ENCODE measurements at regions not wholly inside any gene's neighbourhood (a gene's known extent, or its start where the extent isn't known, plus 50 kb on each side); places are given as distances from the start of the nearest gene placed in this dataset.

- POLR2A ChIA-PET (ENCODE audit: unreplicated experiment): no interaction called here
Observed at GRCh38 chr4:124861761-124862160, 149.2 kb upstream of the ANKRD50 start.

DNA sequence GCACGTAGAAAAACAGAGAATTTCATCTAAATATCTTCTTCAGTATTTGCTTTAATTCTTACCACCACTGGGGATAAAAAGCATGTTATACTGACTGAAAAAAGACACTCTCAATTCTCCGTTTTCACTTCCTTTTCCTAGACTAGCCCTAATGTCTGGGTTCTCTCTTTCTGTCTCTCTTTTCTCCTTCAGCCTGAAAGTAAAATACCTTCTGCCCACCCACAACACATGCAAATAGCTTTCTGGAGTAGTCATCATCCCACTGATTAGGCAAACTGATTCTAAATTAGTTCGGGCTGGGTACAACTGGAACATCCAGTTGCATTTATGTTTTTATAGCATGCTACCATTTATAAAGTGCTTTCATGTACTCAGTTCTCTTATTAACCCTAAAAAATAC is 142.4 kb upstream of the ANKRD50 start:
- H3K27me3 ChIP-seq (ENCODE audit: insufficient read depth, low read depth): no peaks in the 10 kb centered on the region
- H3K36me3 ChIP-seq (ENCODE audit: low read depth): no peaks in the 10 kb centered on the region
- intact Hi-C loops (cut with micrococcal nuclease; ENCODE audit: unreplicated experiment): no loop called here
- no peaks in the 10 kb centered on the region for H3K79me2 ChIP-seq (ENCODE audit: low read depth)
- TF ChIP-seq EZH2 (IDR thresholded peaks at IDR 0.05; ENCODE audit: low read depth): no peak
- TF ChIP-seq CTCF (conservative IDR thresholded peaks at IDR 0.05): no peak
- H4K20me1 ChIP-seq (ENCODE audit: insufficient read depth): no peaks in the 10 kb centered on the region
- no peaks in the 10 kb centered on the region for H3F3A ChIP-seq (ENCODE audit: insufficient read depth, low read depth)
- no peak for DNase-seq
- no peaks in the 10 kb centered on the region for H3K9me3 ChIP-seq (ENCODE audit: insufficient read depth, low read depth)
- ChIA-PET CTCF (no interaction called here), POLR2A (ENCODE audit: unreplicated experiment) (no interaction called here)
- no peak overlapping the region for H3K4me2 ChIP-seq
- H3K9me2 ChIP-seq (ENCODE audit: insufficient read depth): no peaks in the 10 kb centered on the region
- H3K4me1 ChIP-seq (replicated peaks; ENCODE audit: insufficient read depth): no peaks in the 10 kb centered on the region
- H3K27ac ChIP-seq: no peak overlapping the region
- peak overlapping the region; percentile 40; the same call in 1 of the 2 replicates for H2AFZ ChIP-seq
- no TSS peak for BruUV-seq (replicated peaks)
- H3K4me3 ChIP-seq: no peak overlapping the region

More at GRCh38 chr4:124861761-124862160, 149.2 kb upstream of the ANKRD50 start:
- no TSS peak for BruUV-seq (replicated peaks)
- Histone ChIP-seq H3K9me3 (ENCODE audit: insufficient read depth, low read depth) (no peaks in the 10 kb centered on the region), H3K4me3 (no peak overlapping the region), H3K9me2 (ENCODE audit: insufficient read depth) (0 out of 2 replicates have a peak, but pooled peaks cover 4% of the 10 kb centered on the region), H3K4me1 (replicated peaks; ENCODE audit: insufficient read depth) (no peaks in the 10 kb centered on the region), H3K27me3 (ENCODE audit: insufficient read depth, low read depth) (no peaks in the 10 kb centered on the region), H3K36me3 (ENCODE audit: low read depth) (no peaks in the 10 kb centered on the region), H3K79me2 (ENCODE audit: low read depth) (no peaks in the 10 kb centered on the region), H3K4me2 (no peak overlapping the region), H3K27ac (no peak overlapping the region), H3F3A (ENCODE audit: insufficient read depth, low read depth) (no peaks in the 10 kb centered on the region), H4K20me1 (ENCODE audit: insufficient read depth) (no peaks in the 10 kb centered on the region), H2AFZ (no peak overlapping the region)
- TF ChIP-seq CTCF (conservative IDR thresholded peaks at IDR 0.05) (no peak), EZH2 (IDR thresholded peaks at IDR 0.05; ENCODE audit: low read depth) (no peak)
- intact Hi-C loops (cut with micrococcal nuclease; ENCODE audit: unreplicated experiment): loop anchor here (5.0 kb wide), 1 partner anchor 81 kb away; no protein-coding TSS in a partner anchor
- CTCF ChIA-PET: no interaction called here
- DNase-seq: no peak

GRCh38 chr4:124851741-124852140 is 139.2 kb upstream of the ANKRD50 start:
- H3K4me2 ChIP-seq: no peak overlapping the region
- BruUV-seq (replicated peaks): no TSS peak
- H3K9me3 ChIP-seq (ENCODE audit: insufficient read depth, low read depth): no peaks in the 10 kb centered on the region
- H3F3A ChIP-seq (ENCODE audit: insufficient read depth, low read depth): no peaks in the 10 kb centered on the region
- H3K4me1 ChIP-seq (replicated peaks; ENCODE audit: insufficient read depth): no peaks in the 10 kb centered on the region
- H3K9me2 ChIP-seq (ENCODE audit: insufficient read depth): no peaks in the 10 kb centered on the region; the same call in 1 of the 2 replicates
- H4K20me1 ChIP-seq (ENCODE audit: insufficient read depth): no peaks in the 10 kb centered on the region
- ChIA-PET POLR2A (ENCODE audit: unreplicated experiment) (no interaction called here), CTCF (no interaction called here)
- no peak overlapping the region for H3K4me3 ChIP-seq
- H2AFZ ChIP-seq: no peak overlapping the region
- no peaks in the 10 kb centered on the region for H3K36me3 ChIP-seq (ENCODE audit: low read depth)
- DNase-seq: no peak
- TF ChIP-seq EZH2 (IDR thresholded peaks at IDR 0.05; ENCODE audit: low read depth): no peak
- no peak for TF ChIP-seq CTCF (conservative IDR thresholded peaks at IDR 0.05)
- no peak overlapping the region for H3K27ac ChIP-seq
- no peaks in the 10 kb centered on the region for H3K27me3 ChIP-seq (ENCODE audit: insufficient read depth, low read depth)
- no peaks in the 10 kb centered on the region for H3K79me2 ChIP-seq (ENCODE audit: low read depth)
- intact Hi-C loops (cut with micrococcal nuclease; ENCODE audit: unreplicated experiment): no loop called here
